HG03159 (cell line): ENCODE measurements at regions not wholly inside any gene's neighbourhood (a gene's known extent, or its start where the extent isn't known, plus 50 kb on each side); places are given as distances from the start of the nearest gene placed in this dataset.

ENCODE experiments used
- ATAC-seq: cut with Tn5 transposase; IDR thresholded peaks from one replicate; pipeline ENCODE4 v1.9.1; 2021; ENCODE audit warnings: mild to moderate bottlenecking, moderate library complexity; ENCODE audit not compliant: unreplicated experiment

GRCh38 chr15:93662162-93662885 is 569.0 kb upstream of the MCTP2 start:
- no peak for ATAC-seq

- no peak for ATAC-seq
Measured at GRCh38 chr15:93658026-93658816, 569.2 kb upstream of the RGMA start.

GRCh38 chr15:93656041-93656440 is 567.0 kb upstream of the RGMA start:
- ATAC-seq = no peak

- no peak for ATAC-seq
Measured at GRCh38 chr15:93649691-93650235, 560.8 kb upstream of the RGMA start.

- ATAC-seq = no peak
Measured at GRCh38 chr15:93646193-93646592, 557.2 kb upstream of the RGMA start.

GRCh38 chr15:93645594-93645993 is 556.6 kb upstream of the RGMA start:
- no peak for ATAC-seq

- ATAC-seq = no peak
Measured at GRCh38 chr15:93644595-93644994, 555.6 kb upstream of the RGMA start.

GRCh38 chr15:93640411-93640962 is 551.5 kb upstream of the RGMA start:
- ATAC-seq = no peak

- ATAC-seq = no peak
Measured at GRCh38 chr15:93631958-93632618, 543.1 kb upstream of the RGMA start.

GRCh38 chr15:93619597-93619996 is 530.6 kb upstream of the RGMA start:
- ATAC-seq = no peak

- no peak for ATAC-seq
Measured at GRCh38 chr15:93617443-93617842, 528.4 kb upstream of the RGMA start.

GRCh38 chr15:93614386-93615104 is 525.5 kb upstream of the RGMA start:
- no peak for ATAC-seq

GRCh38 chr15:93613386-93613785 is 524.4 kb upstream of the RGMA start:
- ATAC-seq = no peak

- ATAC-seq = no peak
Measured at GRCh38 chr15:93612953-93613352, 523.9 kb upstream of the RGMA start.

- ATAC-seq = no peak
Measured at GRCh38 chr15:93610944-93611343, 521.9 kb upstream of the RGMA start.

GRCh38 chr15:93608643-93609148 is 519.7 kb upstream of the RGMA start:
- ATAC-seq = no peak

GRCh38 chr15:93603550-93603949 is 514.5 kb upstream of the RGMA start:
- no peak for ATAC-seq

GRCh38 chr15:93587059-93587521 is 498.1 kb upstream of the RGMA start:
- no peak for ATAC-seq

- no peak for ATAC-seq
Measured at GRCh38 chr15:93585012-93585411, 496.0 kb upstream of the RGMA start.

GRCh38 chr15:93583968-93584367 is 495.0 kb upstream of the RGMA start:
- ATAC-seq = no peak
